ENCODE measurements at regions not wholly inside any gene's neighbourhood (a gene's known extent, or its start where the extent isn't known, plus 50 kb on each side); places are given as distances from the start of the nearest gene placed in this dataset.
"Not testable (repeated sequence)": the region's sequence is repeated elsewhere in the genome, so short reads cannot be mapped to it uniquely, and the experiment has no call there.

DNA sequence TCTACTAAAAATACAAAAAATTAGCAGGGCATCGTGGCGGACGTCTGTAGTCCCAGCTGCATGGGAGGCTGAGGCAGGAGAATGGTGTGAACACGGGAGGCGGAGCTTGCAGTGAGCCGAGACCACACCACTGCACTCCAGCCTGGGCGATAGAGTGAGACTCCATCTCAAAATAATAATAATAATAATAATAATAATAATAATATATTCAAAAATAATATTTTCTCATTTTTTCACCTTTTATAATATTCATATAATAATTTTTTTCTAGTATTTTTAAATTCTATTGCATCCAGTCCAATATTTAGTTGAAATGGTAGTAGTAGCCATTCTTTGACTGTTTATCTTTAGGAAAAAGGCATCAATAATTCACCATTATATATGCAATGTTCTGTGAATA, 1767.7 kb upstream of the ACO1 start:
- H3K36me3 Mint-ChIP-seq (ENCODE audit: low read depth); H3K27me3 Mint-ChIP-seq; H3K9me3 Mint-ChIP-seq; H3K4me1 Mint-ChIP-seq; CTCF ChIA-PET; H3K27ac Mint-ChIP-seq; DNase-seq; H3K4me3 Mint-ChIP-seq; POLR2A ChIA-PET: not testable (repeated sequence)

DNA sequence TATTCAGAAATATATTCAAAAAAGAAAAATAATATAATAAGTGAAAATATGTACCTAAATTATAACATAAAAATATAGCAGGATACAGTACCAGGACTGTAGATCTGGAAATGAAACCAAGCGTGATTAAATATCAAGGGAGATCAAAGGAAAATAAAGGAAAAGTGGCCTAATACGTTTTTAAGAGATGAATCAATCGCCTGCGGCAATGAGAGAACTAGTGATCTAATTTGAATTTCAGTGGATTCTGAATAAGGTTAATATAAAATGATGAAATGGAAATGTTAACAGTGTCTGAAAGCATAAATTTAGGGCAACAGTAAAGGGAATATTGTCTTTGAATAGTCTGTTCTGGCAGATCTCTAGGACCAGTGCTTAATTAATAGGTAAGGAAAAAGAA, 1761.9 kb upstream of the ACO1 start:
- DNase-seq: no peak
- Mint-ChIP-seq H3K27ac (no peak overlapping the region), H3K9me3 (no peaks in the 10 kb centered on the region), H3K4me1 (no peaks in the 10 kb centered on the region), H3K4me3 (no peak overlapping the region), H3K36me3 (ENCODE audit: low read depth) (no peaks in the 10 kb centered on the region), H3K27me3 (no peaks in the 10 kb centered on the region)
- CTCF ChIA-PET: no interaction called here
- POLR2A ChIA-PET: no interaction called here

- no peak overlapping the region for H3K27ac Mint-ChIP-seq
- POLR2A ChIA-PET: no interaction called here
- no peak overlapping the region for H3K4me3 Mint-ChIP-seq
- H3K27me3 Mint-ChIP-seq: no peaks in the 10 kb centered on the region
- no peaks in the 10 kb centered on the region for H3K4me1 Mint-ChIP-seq
- DNase-seq: no peak
- no peaks in the 10 kb centered on the region for H3K36me3 Mint-ChIP-seq (ENCODE audit: low read depth)
- CTCF ChIA-PET: no interaction called here
- H3K9me3 Mint-ChIP-seq: no peaks in the 10 kb centered on the region
Observed at GRCh38 chr9:30628915-30629567, 1755.4 kb upstream of the ACO1 start.

GRCh38 chr9:30630459-30630858, 1754.0 kb upstream of the ACO1 start:
- no peak for DNase-seq
- Mint-ChIP-seq H3K27ac (no peak overlapping the region), H3K4me1 (no peaks in the 10 kb centered on the region), H3K36me3 (ENCODE audit: low read depth) (no peaks in the 10 kb centered on the region), H3K9me3 (no peaks in the 10 kb centered on the region), H3K27me3 (no peaks in the 10 kb centered on the region), H3K4me3 (no peak overlapping the region)
- ChIA-PET CTCF (no interaction called here), POLR2A (no interaction called here)

DNA sequence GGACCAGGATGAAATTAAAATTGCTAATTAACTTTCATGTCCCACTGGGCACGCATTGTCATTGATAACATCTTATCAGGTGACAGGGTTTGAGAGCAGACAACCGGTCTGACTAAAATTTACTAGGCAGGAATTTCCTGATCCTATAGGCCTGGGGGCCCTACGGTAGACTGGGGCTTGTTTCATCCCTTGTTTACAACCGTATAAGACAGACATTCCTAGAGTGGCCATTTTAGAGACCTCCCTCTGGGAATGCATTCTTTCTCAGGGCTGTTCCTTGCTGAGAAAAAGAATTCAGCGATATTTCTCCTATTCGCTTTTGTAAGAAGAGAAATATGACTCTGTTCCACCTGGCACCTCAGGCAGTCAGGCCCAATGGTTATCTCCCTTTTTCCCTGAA, 1737.8 kb upstream of the ACO1 start:
- H3K9me3 Mint-ChIP-seq, CTCF ChIA-PET: not testable (repeated sequence)

GRCh38 chr9:30661925-30662324, 1722.5 kb upstream of the ACO1 start:
- POLR2A ChIA-PET: no interaction called here

More for the DNA sequence above, 1737.8 kb upstream of the ACO1 start:
- H3K36me3 Mint-ChIP-seq (ENCODE audit: low read depth); H3K27ac Mint-ChIP-seq; POLR2A ChIA-PET; H3K4me1 Mint-ChIP-seq; H3K27me3 Mint-ChIP-seq; DNase-seq; H3K4me3 Mint-ChIP-seq: not testable (repeated sequence)

GRCh38 chr9:30670805-30671562, 1713.5 kb upstream of the ACO1 start:
- Mint-ChIP-seq H3K27me3 (no peaks in the 10 kb centered on the region), H3K9me3 (no peaks in the 10 kb centered on the region), H3K36me3 (ENCODE audit: low read depth) (no peaks in the 10 kb centered on the region), H3K27ac (no peak overlapping the region), H3K4me3 (no peak overlapping the region), H3K4me1 (no peaks in the 10 kb centered on the region)
- no peak for DNase-seq
- ChIA-PET POLR2A (no interaction called here), CTCF (no interaction called here)

More at GRCh38 chr9:30661925-30662324, 1722.5 kb upstream of the ACO1 start:
- DNase-seq: no peak
- no peaks in the 10 kb centered on the region for H3K36me3 Mint-ChIP-seq (ENCODE audit: low read depth)
- no peaks in the 10 kb centered on the region for H3K4me1 Mint-ChIP-seq
- H3K27me3 Mint-ChIP-seq: no peaks in the 10 kb centered on the region
- no peak overlapping the region for H3K4me3 Mint-ChIP-seq
- no peaks in the 10 kb centered on the region for H3K9me3 Mint-ChIP-seq
- no peak overlapping the region for H3K27ac Mint-ChIP-seq
- CTCF ChIA-PET: no interaction called here

- ChIA-PET CTCF (no interaction called here), POLR2A (no interaction called here)
- H3K36me3 Mint-ChIP-seq (ENCODE audit: low read depth): no peaks in the 10 kb centered on the region
- H3K27ac Mint-ChIP-seq: no peak overlapping the region
- no peak overlapping the region for H3K4me3 Mint-ChIP-seq
- no peaks in the 10 kb centered on the region for H3K4me1 Mint-ChIP-seq
- no peak for DNase-seq
- H3K9me3 Mint-ChIP-seq: no peaks in the 10 kb centered on the region
- H3K27me3 Mint-ChIP-seq: no peaks in the 10 kb centered on the region
Observed at GRCh38 chr9:30673132-30673531, 1711.3 kb upstream of the ACO1 start.

- CTCF ChIA-PET: no interaction called here
- Mint-ChIP-seq H3K27ac (no peak overlapping the region), H3K4me1 (no peaks in the 10 kb centered on the region), H3K27me3 (no peaks in the 10 kb centered on the region), H3K4me3 (no peak overlapping the region), H3K9me3 (no peaks in the 10 kb centered on the region), H3K36me3 (ENCODE audit: low read depth) (no peaks in the 10 kb centered on the region)
- POLR2A ChIA-PET: no interaction called here
- DNase-seq: no peak
Observed at GRCh38 chr9:30676651-30677050, 1707.8 kb upstream of the ACO1 start.

- Mint-ChIP-seq H3K4me1 (no peaks in the 10 kb centered on the region), H3K27me3 (no peaks in the 10 kb centered on the region), H3K4me3 (no peak overlapping the region), H3K36me3 (ENCODE audit: low read depth) (no peaks in the 10 kb centered on the region), H3K27ac (no peak overlapping the region), H3K9me3 (no peaks in the 10 kb centered on the region)
- DNase-seq: no peak
- POLR2A ChIA-PET: no interaction called here
- CTCF ChIA-PET: no interaction called here
Observed at GRCh38 chr9:30677221-30677620, 1707.2 kb upstream of the ACO1 start.

GRCh38 chr9:30688801-30689200, 1695.6 kb upstream of the ACO1 start:
- Mint-ChIP-seq H3K4me1 (no peaks in the 10 kb centered on the region), H3K27me3 (no peaks in the 10 kb centered on the region), H3K27ac (no peak overlapping the region), H3K36me3 (ENCODE audit: low read depth) (no peaks in the 10 kb centered on the region), H3K9me3 (peaks cover 7% of the 10 kb centered on the region), H3K4me3 (no peak overlapping the region)
- CTCF ChIA-PET: interaction anchor here (0.6 kb wide), 1 partner anchor 1379 kb away, joined by 6 read pairs; no protein-coding TSS in a partner anchor
- DNase-seq: no peak
- POLR2A ChIA-PET: no interaction called here

- Mint-ChIP-seq H3K27me3 (no peaks in the 10 kb centered on the region), H3K27ac (no peak overlapping the region), H3K4me1 (no peaks in the 10 kb centered on the region), H3K36me3 (ENCODE audit: low read depth) (no peaks in the 10 kb centered on the region), H3K4me3 (no peak overlapping the region), H3K9me3 (no peaks in the 10 kb centered on the region)
- CTCF ChIA-PET: interaction anchor here (1.0 kb wide), 1 partner anchor 9 kb away, joined by 3 read pairs; no protein-coding TSS in a partner anchor
- DNase-seq: no peak
- POLR2A ChIA-PET: no interaction called here
Observed at GRCh38 chr9:30697958-30698357, 1686.5 kb upstream of the ACO1 start.

DNA sequence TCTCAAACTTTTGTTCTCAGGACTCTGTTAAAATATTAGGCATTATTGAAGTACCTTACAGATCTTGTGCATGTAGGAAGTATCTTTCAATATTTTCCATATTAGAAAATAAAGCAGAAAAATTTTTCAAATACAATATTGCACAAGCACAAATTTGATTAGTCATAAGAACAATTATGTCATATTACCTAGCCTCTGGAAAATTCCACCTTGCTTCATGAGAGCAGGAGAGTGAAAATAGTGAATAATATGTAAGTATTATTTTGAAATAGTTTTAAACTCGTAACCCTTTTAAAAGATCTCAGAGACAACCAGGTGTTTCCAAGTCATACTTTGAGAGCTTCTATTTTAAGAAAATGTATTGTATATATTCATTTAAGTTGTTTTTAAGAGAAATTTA, 1672.9 kb upstream of the ACO1 start:
- DNase-seq: no peak
- no peaks in the 10 kb centered on the region for H3K9me3 Mint-ChIP-seq
- CTCF ChIA-PET: no interaction called here

GRCh38 chr9:30713243-30713642, 1671.2 kb upstream of the ACO1 start:
- Mint-ChIP-seq H3K27me3 (no peaks in the 10 kb centered on the region), H3K4me3 (no peak overlapping the region), H3K27ac (no peak overlapping the region), H3K36me3 (ENCODE audit: low read depth) (no peaks in the 10 kb centered on the region), H3K9me3 (no peaks in the 10 kb centered on the region), H3K4me1 (no peaks in the 10 kb centered on the region)
- DNase-seq: no peak
- ChIA-PET CTCF (no interaction called here), POLR2A (no interaction called here)

More for the DNA sequence above, 1672.9 kb upstream of the ACO1 start:
- Mint-ChIP-seq H3K36me3 (ENCODE audit: low read depth) (no peaks in the 10 kb centered on the region), H3K27me3 (no peaks in the 10 kb centered on the region), H3K4me3 (no peak overlapping the region), H3K4me1 (no peaks in the 10 kb centered on the region), H3K27ac (no peak overlapping the region)
- POLR2A ChIA-PET: no interaction called here

Measured in activated CD4-positive, alpha-beta T cell treated with anti-CD3 and anti-CD28 coated beads, Interleukin-2, amount 10 ng/mL, durations not matched to agents 7 days and 5 days (primary cell).